Progenitor cell of endocrine pancreas (in vitro differentiated cells): ENCODE measurements at regions not wholly inside any gene's neighbourhood (a gene's known extent, or its start where the extent isn't known, plus 50 kb on each side); places are given as distances from the start of the nearest gene placed in this dataset.
"Not testable (repeated sequence)": the region's sequence is repeated elsewhere in the genome, so short reads cannot be mapped to it uniquely, and the experiment has no call there.

Experiments
- DNase-seq: peaks from one replicate; pipeline ENCODE4 v3.0.0; 2021; ENCODE audit warnings: low spot score; ENCODE audit not compliant: unreplicated experiment
- H3K27ac Mint-ChIP-seq: 2 replicates; pipeline ENCODE4 v1.8.0; 2021; ENCODE audit warnings: mild to moderate bottlenecking, moderate library complexity, mixed read lengths
- H3K27me3 Mint-ChIP-seq: 2 replicates; pipeline ENCODE4 v1.8.0; 2021; ENCODE audit warnings: mixed read lengths
- H3K36me3 Mint-ChIP-seq: 2 replicates; pipeline ENCODE4 v1.8.0; 2022; ENCODE audit warnings: mixed read lengths; ENCODE audit not compliant: insufficient read depth
- H3K4me1 Mint-ChIP-seq: 2 replicates; pipeline ENCODE4 v1.8.0; 2021; ENCODE audit warnings: low read depth, mixed read lengths
- H3K4me3 Mint-ChIP-seq: 2 replicates; pipeline ENCODE4 v1.8.0; 2021; ENCODE audit warnings: low read depth, mild to moderate bottlenecking, moderate library complexity, mixed read lengths
- H3K9me3 Mint-ChIP-seq: 2 replicates; pipeline ENCODE4 v1.8.0; 2021; ENCODE audit warnings: low read depth, mixed read lengths
- TF ChIP-seq, protein P1 (sequence below): fragments of 200-600 bp; sonication (generic); IDR thresholded peaks from one replicate; pipeline ENCODE4 v1.5.0; 2021; ENCODE audit warnings: antibody characterized with exemption, mild to moderate bottlenecking; ENCODE audit not compliant: unreplicated experiment

- H3K4me3 Mint-ChIP-seq: no peak overlapping the region
- H3K27ac Mint-ChIP-seq: no peak overlapping the region
- peaks cover 1% of the 10 kb centered on the region for H3K36me3 Mint-ChIP-seq
- no peaks in the 10 kb centered on the region for H3K27me3 Mint-ChIP-seq
- H3K9me3 Mint-ChIP-seq: no peaks in the 10 kb centered on the region
- H3K4me1 Mint-ChIP-seq: no peaks in the 10 kb centered on the region
- no peak for DNase-seq
- TF ChIP-seq, protein P1, sequence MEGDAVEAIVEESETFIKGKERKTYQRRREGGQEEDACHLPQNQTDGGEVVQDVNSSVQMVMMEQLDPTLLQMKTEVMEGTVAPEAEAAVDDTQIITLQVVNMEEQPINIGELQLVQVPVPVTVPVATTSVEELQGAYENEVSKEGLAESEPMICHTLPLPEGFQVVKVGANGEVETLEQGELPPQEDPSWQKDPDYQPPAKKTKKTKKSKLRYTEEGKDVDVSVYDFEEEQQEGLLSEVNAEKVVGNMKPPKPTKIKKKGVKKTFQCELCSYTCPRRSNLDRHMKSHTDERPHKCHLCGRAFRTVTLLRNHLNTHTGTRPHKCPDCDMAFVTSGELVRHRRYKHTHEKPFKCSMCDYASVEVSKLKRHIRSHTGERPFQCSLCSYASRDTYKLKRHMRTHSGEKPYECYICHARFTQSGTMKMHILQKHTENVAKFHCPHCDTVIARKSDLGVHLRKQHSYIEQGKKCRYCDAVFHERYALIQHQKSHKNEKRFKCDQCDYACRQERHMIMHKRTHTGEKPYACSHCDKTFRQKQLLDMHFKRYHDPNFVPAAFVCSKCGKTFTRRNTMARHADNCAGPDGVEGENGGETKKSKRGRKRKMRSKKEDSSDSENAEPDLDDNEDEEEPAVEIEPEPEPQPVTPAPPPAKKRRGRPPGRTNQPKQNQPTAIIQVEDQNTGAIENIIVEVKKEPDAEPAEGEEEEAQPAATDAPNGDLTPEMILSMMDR: peak; percentile 32
These were observed 513.6 kb upstream of the PITX2 start for GRCh38 chr4:111136438-111136837.

DNA sequence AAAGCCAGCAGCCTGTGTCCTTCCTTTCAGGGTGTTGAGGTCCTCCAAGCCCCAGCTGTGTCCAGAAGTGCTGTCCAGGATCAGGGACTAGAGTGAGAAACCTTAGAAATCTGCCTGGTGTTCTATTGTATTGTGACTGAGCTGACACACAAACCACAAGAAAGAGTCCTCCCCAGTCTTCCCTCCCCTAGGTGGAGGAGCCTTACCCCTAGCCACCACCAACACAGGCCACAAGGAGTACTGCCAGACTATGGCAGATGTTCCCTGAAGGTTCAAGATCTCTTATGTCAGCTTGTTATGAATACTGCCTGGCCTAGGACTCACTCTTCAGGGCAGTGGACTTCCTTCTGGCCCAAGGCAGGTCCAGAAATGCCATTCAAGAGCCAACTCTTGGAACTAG, 514.1 kb upstream of the PITX2 start:
- Mint-ChIP-seq H3K4me1 (no peaks in the 10 kb centered on the region), H3K9me3 (no peaks in the 10 kb centered on the region), H3K4me3 (no peak overlapping the region), H3K27ac (no peak overlapping the region), H3K27me3 (no peaks in the 10 kb centered on the region), H3K36me3 (peaks cover 1% of the 10 kb centered on the region)
- TF ChIP-seq, protein P1: no peak
- no peak for DNase-seq

DNA sequence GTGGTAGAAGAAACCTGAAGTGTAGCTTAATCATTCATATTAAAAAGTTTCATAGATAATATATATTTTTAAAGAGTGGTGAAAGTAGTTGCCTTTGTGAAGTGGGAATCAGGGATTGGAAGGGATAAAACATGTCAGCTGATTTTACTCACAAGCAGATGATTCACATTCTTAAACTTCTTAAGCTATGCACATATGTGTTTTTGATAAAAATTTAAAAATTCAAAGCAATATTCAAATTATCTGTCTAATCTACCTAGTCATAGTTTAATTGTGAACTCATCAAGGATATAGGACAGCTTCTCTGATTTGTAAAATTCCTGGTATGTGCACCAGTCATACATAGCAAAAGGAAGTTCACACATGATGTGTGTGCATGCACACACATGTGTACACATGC, 520.6 kb upstream of the PITX2 start:
- Mint-ChIP-seq H3K4me1 (no peaks in the 10 kb centered on the region), H3K4me3 (no peak overlapping the region), H3K36me3 (no peaks in the 10 kb centered on the region), H3K9me3 (peaks cover under 1% of the 10 kb centered on the region), H3K27ac (no peak overlapping the region), H3K27me3 (no peaks in the 10 kb centered on the region)
- DNase-seq: no peak
- TF ChIP-seq, protein P1: no peak

DNA sequence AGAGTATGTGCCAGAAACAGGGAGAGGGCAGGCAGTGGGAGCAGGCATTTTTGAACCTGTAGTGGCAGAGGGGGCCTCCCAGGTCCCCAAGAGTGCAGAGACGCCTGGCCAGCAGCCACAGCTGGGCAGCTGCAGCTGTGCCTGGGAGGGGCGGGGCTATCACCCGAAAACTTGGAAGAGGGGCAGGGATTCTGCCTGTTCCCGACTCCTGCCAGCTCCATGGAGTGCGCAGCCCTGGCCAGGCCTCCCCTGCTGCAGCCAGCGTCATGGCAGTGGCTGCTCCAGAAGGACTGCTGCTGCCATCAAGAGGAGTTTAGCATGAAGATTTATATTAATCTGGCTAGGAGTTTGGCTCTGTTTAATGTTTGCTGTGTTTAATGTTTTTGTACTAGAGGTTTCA, 532.1 kb upstream of the PITX2 start:
- H3K27ac Mint-ChIP-seq: no peak overlapping the region
- peaks cover 3% of the 10 kb centered on the region for H3K9me3 Mint-ChIP-seq
- TF ChIP-seq, protein P1: no peak
- no peaks in the 10 kb centered on the region for H3K4me1 Mint-ChIP-seq
- H3K4me3 Mint-ChIP-seq: no peak overlapping the region
- no peak for DNase-seq
- no peaks in the 10 kb centered on the region for H3K27me3 Mint-ChIP-seq
- no peaks in the 10 kb centered on the region for H3K36me3 Mint-ChIP-seq

GRCh38 chr4:111164556-111164955, 541.7 kb upstream of the PITX2 start:
- TF ChIP-seq, protein P1: peak; percentile 33
- H3K27me3 Mint-ChIP-seq, H3K4me3 Mint-ChIP-seq, DNase-seq, H3K27ac Mint-ChIP-seq, H3K36me3 Mint-ChIP-seq, H3K4me1 Mint-ChIP-seq: not testable (repeated sequence)
- H3K9me3 Mint-ChIP-seq: peaks cover 25% of the 10 kb centered on the region
